Ishikawa (cell line): ENCODE measurements at regions not wholly inside any gene's neighbourhood (a gene's known extent, or its start where the extent isn't known, plus 50 kb on each side); places are given as distances from the start of the nearest gene placed in this dataset.

ENCODE experiments used
- EGR1 ChIP-seq: IDR thresholded peaks from 2 replicates; pipeline ENCODE4 v1.6.1; 2012
- NFIC ChIP-seq: IDR thresholded peaks from 2 replicates; pipeline ENCODE4 v1.6.1; 2012
- TF ChIP-seq, protein P1 (sequence below): IDR thresholded peaks from 2 replicates; pipeline ENCODE4 v1.6.1; 2012

DNA sequence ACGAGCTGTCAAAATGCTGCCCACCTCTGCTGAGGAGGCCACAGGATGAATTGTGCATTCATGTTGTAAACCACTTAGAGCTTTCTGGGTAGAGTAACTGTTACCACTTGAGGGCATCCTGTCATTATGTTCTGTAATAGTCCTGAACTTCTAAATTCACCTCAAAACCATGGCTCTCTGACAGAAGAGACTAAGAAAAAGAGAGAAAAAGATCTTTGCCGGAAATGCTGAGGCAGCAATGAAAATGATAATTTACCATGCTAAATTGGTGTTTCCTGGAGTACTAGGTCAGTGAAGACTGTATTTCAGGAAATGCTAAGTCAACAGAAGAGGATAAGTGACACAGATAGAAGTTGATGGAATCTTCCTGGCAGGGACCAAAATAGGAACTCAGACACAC, 942.3 kb upstream of the SLIT2 start:
- TF ChIP-seq EGR1 (no peak), NFIC (no peak)
- TF ChIP-seq, protein P1, sequence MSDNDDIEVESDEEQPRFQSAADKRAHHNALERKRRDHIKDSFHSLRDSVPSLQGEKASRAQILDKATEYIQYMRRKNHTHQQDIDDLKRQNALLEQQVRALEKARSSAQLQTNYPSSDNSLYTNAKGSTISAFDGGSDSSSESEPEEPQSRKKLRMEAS = no peak
